Suppressor macrophage treated with lipopolysaccharide for 4 hours (primary cell): ENCODE measurements at regions not wholly inside any gene's neighbourhood (a gene's known extent, or its start where the extent isn't known, plus 50 kb on each side); places are given as distances from the start of the nearest gene placed in this dataset.

Experiments
- DNase-seq: peaks from one replicate; pipeline ENCODE4 v3.0.0-alpha.2; 2020

DNA sequence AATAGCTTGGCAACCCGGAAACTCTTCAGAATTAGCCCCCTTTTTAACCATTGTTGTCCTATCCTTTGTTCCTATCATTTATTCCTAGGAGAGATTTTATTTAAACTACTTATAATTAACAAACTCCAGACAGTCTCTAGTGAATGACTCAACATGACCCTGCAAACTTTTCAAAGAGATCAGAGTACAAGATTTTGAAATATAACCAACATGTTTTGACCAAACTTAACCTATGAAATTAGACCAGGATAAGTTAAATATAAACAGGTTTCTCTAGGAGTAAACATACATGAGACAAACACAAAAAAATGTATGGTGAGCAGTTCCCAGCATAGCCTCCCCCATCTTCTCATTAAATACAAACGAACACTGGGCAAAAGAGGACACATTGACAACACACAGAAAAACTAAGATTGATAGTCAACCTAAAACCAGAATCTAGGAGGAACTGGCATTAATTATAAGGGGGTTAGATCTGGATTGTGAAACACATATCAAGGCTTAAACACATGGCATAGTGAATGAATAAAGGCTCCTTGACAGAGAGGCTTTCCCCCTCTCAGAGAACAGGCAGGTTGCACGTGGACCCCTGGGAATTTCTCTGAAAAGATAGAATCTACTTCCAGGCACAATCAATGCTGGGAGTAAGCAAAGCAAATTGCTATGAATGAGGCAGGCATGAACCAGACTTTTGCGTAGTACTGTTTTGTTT lies 284.1 kb downstream of the IRS1 start:
- DNase-seq, result no peak

DNA sequence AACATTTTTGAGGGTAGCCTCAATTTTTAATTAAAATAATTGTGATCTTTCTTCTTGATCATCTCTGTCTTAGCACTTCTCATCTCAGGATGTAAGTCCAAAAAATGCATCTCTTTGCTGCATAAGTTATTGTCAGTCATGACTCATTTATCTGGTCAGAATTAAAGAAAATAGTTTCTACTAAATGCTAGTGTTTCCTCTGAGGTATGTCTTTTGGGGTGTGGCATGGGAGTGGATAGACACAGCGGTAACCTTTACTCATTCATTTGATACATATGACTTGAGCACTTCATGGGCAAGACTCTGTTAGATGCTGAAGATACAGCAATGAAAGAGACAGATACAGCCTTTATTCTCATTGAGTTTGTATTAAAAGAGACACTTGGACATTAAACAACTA lies 284.7 kb downstream of the IRS1 start:
- DNase-seq, result no peak

- no peak for DNase-seq
These were observed 288.3 kb downstream of the IRS1 start for GRCh38 chr2:226511311-226511710.

- no peak for DNase-seq
These were observed 290.9 kb downstream of the IRS1 start for GRCh38 chr2:226508683-226509082.

DNA sequence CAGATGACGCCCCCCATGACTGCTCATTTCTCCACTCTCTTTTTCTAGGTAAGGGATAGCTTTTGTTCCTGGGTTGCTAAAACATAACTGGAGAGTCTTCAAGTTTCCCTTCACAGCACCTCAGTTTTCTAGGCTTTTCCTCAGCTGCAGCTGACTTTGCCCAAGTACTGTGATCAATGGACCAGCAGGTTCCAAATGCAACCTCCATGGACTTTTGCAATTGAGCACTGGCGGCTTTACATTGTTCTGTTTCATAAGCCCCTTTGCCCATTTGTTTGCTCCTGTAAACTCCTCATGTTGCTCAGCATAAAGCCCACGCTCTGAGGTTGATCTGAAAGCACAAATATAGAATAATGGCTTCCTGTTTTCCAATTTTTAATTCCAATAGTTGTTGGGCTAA lies 291.6 kb downstream of the IRS1 start:
- no peak for DNase-seq

DNA sequence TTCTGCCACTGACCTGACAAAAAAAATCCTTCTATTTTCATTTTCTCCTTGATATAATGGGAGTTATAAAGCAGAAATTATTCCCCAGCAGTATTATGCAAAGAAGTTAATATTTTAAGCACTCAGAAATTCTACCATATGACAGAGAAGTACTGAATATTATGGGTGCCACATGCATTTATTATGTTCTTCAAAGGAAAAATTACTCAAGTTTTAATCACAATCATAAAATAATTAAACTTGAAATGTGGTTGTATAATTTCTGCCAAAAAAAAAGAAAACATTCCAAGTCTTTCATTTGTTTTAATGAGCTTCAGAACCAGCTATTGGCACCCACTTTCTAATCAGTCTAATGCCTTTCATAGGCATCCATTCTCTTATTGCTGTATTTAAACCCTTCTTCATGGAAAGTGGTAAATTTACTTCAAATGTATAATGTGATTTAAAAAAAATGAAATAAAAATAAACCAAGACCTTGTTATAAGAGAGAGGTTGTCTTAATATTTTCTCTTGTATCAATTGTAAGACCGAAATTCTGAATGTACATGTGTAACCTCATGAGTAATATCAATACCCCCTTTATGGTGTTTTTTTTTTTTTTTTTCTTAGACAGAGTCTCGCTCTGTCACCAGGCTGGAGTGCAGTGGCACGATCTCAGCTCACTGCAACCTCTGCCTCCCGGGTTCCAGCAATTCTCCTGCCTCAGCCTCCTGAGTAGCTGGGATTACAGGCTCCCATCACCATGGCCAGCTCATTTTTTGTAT lies 302.3 kb downstream of the IRS1 start:
- DNase-seq, result no peak

GRCh38 chr2:226496273-226496550 lies 303.4 kb downstream of the IRS1 start:
- no peak for DNase-seq

GRCh38 chr2:226495466-226496272 lies 304.0 kb downstream of the IRS1 start:
- DNase-seq, result no peak

GRCh38 chr2:226491112-226491511 lies 308.5 kb downstream of the IRS1 start:
- no peak for DNase-seq

DNA sequence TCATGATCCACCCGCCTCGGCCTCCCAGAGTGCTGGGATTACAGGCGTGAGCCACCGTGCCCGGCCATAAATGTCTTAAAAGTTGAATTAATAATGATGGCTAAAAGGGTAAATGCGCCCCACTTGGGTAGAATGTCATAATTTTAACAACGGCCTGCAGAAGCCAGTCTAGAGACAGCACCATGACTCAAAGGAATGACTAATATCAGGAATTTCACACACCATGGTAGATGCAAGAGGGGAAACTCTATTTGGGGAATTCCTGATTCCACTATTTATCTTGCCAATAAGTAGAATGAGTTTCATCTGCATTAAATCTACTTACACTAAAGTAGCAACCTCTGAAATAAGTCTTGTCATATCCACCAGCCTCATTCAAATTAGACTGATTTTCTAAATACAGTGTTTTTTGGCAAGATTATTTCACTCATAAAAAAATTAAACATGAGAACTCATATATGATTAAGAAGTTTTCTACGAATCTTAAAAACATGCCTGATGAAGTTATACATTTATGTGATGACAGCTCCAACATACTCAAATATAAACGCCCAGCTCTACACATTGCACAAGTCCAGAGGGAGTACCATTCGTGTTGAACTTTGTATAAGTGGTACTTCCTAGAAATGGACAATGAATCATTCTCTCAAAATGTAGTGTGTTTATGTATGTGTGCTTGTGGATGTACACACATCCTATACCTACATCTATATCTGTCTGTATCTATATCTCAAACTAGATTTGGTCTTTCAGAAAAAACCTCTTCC lies 309.7 kb downstream of the IRS1 start:
- peak; percentile 46 for DNase-seq

- no peak for DNase-seq
These were observed 311.6 kb downstream of the IRS1 start for GRCh38 chr2:226488034-226488433.

DNA sequence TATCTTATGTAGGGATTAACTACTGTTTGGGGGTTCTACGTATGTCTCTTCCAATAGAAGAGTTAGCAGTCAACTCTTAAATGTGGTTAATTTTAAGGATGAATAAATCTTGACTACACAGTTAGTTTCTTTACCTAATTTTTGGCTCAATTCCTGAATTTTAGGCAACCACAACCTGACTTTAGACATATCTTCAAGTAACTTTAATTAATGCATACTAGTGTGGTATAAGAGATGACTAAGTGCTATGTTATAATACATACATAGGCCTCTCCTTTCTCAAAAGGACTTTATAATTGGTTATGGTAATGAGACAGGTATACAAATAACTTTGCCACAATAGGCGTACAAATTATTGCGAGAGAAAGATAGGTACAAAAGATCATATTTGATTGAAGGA lies 312.0 kb downstream of the IRS1 start:
- no peak for DNase-seq

DNA sequence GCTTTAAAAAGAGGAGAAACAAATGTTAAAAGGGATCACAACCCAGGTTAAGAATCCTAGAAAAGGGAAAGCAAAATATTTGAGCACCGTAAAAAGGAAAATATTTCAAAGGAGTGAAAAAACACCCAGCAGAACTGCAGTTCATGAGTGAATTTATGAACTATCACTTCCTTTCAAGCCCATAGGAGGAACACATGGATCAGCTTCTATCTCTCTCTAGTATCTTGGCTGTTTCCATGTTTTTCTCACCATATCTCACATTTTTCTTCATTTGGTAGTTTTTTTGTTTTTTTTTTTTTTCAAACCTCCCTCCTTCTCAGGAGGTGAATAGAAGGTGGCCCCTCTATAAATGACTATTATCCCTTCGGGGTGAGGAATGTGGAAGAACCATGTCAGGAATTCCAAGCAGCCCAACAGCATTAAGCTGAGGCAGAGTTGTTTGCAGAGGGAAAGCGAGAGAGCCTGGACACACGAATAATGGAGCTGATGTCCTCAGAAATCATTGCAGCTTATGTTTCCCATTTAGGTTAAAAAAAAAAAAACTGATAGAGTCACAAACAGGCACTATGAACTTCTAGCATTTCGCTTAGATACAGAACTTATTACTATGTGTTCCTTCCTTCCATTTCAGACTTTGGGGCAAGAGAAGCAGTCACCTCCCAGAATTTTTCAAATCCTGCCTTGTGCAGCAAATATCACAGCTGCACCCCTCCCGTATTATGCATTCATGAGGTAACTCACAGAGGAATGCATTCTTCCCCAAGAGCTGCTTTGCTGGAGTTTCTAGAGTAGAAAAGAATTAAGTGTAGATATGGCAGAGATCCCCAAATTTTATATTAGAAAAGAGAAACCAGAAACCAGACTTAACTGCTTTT lies 315.6 kb downstream of the IRS1 start:
- no peak for DNase-seq

- no peak for DNase-seq
These were observed 316.5 kb downstream of the IRS1 start for GRCh38 chr2:226483143-226483542.

DNA sequence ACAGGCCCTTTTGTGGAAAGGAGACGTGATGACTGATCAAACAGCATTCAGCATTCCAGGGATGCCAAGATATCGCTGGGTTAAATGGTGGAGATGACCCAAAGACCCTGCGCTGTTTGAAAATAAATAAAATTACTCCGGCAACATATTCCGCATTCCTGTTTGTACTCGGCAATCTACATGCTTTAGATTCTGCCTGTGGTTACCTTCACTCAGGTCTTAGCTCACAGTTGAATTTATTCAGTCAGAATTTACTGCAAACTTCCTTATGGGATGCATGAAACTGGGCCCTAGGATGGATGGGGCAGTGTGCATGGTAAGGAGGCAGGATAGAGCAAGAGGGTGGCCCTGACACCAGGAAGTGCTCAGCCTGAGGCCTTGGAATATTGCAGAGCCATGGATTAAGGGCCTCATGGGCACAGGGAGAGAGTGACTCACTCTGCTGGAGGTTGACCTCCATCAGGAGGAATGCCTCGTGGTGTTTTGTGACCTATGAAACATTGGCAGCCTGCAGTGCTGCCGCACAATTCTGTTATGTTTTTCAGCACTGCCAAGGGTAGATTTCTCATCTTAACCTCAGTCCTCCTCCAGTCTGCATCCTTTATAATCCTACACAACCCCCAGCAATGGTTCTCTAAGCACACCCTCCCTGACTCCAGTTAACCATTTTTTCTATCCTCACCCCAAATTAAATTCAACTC lies 321.4 kb downstream of the IRS1 start:
- DNase-seq, result no peak

DNA sequence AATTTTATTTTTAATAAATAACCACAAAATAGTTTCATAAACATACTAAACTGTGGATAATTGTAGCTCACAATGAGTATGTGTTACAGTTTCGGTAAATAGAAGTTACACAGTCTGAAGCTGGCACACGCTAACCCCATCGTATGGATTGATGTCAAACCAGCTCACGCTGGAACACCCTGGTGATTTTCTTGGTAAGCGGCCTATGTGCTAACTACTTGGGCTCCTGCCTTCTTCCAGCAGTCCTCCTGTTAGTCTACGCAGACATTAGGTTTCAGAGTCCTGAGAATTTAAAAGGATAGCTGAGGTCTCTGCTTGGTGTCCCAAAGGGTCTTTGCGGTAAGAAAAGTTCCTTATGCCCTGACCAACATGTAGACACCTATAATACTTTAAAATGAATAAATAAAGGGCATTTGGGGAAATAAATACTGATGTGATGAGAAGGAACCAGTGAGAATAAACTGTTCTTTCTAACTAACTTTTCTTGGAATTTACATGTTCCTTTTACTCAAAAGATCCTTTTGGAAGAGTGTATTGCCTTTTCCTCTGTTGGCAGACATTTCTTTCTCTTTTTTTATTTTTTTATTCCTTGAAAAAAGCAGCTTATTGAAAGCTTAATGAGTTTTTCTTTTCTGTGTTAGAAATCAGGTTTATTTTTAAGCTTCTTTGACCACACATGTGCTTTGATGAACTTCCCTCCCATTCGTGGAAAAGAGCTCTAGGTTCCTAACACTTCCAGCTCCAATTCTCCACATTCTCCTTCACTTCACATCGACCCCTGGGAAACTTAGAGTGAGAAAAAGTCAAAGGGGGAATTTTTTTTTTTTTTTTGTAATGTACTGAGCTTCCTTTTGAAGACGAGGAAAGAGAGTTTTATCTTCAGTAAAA lies 322.2 kb downstream of the IRS1 start:
- no peak for DNase-seq

DNA sequence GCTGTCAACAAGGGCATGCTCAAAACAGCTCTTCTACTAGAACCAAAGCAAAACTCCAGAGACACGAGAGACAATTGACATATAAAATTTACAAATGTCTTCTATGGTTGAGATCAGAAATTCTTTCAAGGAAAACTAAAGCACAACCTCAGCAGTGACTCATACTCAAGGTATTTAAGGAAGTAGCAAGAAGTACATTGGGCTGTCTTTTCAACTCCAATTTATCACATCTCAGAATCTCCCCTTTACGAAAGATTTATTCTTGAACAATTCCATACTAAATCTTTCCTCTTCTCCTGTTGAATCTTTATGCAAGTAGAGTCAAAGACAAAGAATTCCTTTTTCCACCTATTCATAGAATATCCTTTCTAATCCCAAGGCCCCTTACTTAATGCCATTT lies 324.0 kb downstream of the IRS1 start:
- no peak for DNase-seq

DNA sequence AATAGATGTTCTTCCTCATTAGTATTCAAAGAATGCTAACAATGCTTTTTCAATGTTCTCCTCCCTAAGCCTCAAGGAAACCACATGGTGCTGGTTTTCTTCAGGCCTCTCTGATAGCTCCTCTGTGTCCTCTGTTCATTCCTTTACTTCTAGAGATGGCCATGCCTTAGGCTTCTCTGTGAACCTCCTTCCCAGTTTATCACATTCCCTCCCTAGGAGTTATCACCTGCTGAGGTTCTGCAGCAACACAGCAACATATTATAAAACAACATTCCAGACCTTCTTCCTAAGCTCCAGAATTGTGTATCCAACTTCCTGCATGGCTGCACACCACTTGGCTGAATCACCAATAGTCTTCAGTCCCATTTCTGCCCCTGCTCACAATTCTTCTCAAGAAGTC lies 325.5 kb downstream of the IRS1 start:
- no peak for DNase-seq

GRCh38 chr2:226471987-226472470 lies 327.6 kb downstream of the IRS1 start:
- DNase-seq, result no peak

DNA sequence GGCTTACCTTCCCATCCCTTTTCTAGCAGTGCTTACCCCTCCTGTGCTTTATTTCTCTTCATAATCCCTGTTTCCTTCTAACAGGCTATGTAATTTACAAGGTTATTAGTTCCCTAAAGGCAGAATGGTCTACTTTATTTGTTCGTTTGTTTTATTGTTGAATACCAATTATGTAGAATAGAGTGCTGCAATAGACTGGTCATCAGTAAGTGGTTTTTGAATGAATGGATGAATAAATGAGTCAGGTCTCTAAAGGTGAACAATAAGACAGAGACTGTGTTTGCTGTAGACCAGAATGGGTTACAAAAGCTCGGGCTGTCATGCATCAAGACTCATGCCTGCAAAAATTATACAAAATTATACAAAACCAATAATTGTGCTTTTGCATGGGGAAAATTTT lies 332.0 kb downstream of the IRS1 start:
- no peak for DNase-seq
